ENCODE measurements at regions not wholly inside any gene's neighbourhood (a gene's known extent, or its start where the extent isn't known, plus 50 kb on each side); places are given as distances from the start of the nearest gene placed in this dataset.

DNA sequence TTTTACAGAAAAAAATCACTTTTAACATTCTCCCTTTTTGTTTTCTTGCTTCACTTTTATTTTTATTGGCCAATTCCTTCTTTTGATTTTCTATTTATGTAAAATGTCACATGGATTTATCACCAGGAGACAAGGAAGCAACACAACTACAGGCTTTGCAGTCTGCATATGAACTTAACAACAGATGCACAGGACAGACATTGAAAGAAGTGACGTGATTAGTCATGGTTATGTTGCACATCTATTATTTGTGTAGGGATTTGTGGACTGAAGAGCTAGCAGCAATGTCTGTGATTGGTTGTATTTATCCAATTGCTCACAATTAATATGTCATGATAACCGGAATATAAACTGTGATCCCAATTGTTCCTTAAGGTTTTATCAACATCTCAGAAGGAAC is 147.8 kb upstream of the KLF3 start:
- Histone ChIP-seq H2AFZ (ENCODE audit: low read depth, low read length, poor library complexity, severe bottlenecking) (no peak overlapping the region), H3K9ac (ENCODE audit: low read length) (no peak overlapping the region), H3K4me3 (replicated peaks in 1 of 2; ENCODE audit: low read depth in 1 of 2, low read length in 2 of 2) (no peak overlapping the region), H3K9me2 (ENCODE audit: insufficient read depth) (no peaks in the 10 kb centered on the region), H3K27me3 (ENCODE audit: insufficient read depth, low read length) (no peaks in the 10 kb centered on the region), H3K27ac (ENCODE audit: low read depth, low read length) (no peak overlapping the region), H3K4me1 (ENCODE audit: control insufficient read depth in 1 of 2, insufficient read depth in 2 of 2, low read length in 2 of 2) (no peaks in the 10 kb centered on the region), H3K4me2 (ENCODE audit: low read length) (no peak overlapping the region), H3K79me2 (ENCODE audit: insufficient read depth, low read length) (no peaks in the 10 kb centered on the region), H4K20me1 (ENCODE audit: insufficient read depth) (no peaks in the 10 kb centered on the region), H3K36me3 (ENCODE audit: control insufficient read depth in 1 of 2, insufficient read depth in 2 of 2, low read length in 2 of 2) (no peaks in the 10 kb centered on the region), H3K9me3 (ENCODE audit: control insufficient read depth in 1 of 2, insufficient read depth in 1 of 2, low read depth in 1 of 2, low read length in 2 of 2) (no peaks in the 10 kb centered on the region)
- no peak for ATAC-seq
- ChIA-PET POLR2A (no interaction called here), RAD21 (ENCODE audit: low non-redundant PET in 1 of 2, low total read pairs in 2 of 2, uncharacterized antibody in 2 of 2, unreplicated experiment in 2 of 2) (no interaction called here), CTCF (no interaction called here)
- no TSS peak for BruUV-seq (replicated peaks)
- no peak for DNase-seq (ENCODE audit: low read depth, low spot score)
- intact Hi-C loops (cut with micrococcal nuclease), result no loop called here
- TF ChIP-seq, protein P1, sequence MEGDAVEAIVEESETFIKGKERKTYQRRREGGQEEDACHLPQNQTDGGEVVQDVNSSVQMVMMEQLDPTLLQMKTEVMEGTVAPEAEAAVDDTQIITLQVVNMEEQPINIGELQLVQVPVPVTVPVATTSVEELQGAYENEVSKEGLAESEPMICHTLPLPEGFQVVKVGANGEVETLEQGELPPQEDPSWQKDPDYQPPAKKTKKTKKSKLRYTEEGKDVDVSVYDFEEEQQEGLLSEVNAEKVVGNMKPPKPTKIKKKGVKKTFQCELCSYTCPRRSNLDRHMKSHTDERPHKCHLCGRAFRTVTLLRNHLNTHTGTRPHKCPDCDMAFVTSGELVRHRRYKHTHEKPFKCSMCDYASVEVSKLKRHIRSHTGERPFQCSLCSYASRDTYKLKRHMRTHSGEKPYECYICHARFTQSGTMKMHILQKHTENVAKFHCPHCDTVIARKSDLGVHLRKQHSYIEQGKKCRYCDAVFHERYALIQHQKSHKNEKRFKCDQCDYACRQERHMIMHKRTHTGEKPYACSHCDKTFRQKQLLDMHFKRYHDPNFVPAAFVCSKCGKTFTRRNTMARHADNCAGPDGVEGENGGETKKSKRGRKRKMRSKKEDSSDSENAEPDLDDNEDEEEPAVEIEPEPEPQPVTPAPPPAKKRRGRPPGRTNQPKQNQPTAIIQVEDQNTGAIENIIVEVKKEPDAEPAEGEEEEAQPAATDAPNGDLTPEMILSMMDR (IDR thresholded peaks at IDR 0.05 in 2 of 3, conservative IDR thresholded peaks at IDR 0.05 in 1 of 3; ENCODE audit: borderline replicate concordance in 1 of 3, insufficient read depth in 1 of 3, low read depth in 2 of 3, low read length in 2 of 3), result no peak
- TF ChIP-seq ZFX (IDR thresholded peaks at IDR 0.05), result no peak
- TF ChIP-seq SRF (IDR thresholded peaks at IDR 0.05; ENCODE audit: low read depth), result no peak

DNA sequence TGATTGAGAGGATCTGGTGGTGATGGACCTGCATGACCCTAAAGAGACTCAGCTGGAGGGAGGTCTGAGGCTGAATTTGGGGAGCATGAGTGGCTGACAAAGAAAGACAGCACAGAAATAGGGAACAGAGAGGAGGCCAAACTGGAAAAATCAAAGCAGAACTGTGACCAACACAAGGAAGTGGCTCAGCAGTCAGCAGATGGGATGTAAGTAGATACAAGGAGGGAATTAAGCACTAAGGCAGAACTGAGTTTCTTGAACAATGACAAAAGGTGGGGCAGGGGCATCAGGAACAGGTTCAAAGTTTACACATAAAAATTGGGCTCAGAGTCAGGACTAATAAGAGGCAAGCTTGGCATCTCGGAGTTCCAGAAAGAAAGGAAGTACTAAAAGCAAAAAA is 144.3 kb upstream of the KLF3 start:
- no peaks in the 10 kb centered on the region for H3K27me3 ChIP-seq (ENCODE audit: insufficient read depth, low read length)
- H3K9me3 ChIP-seq (ENCODE audit: control insufficient read depth in 1 of 2, insufficient read depth in 1 of 2, low read depth in 1 of 2, low read length in 2 of 2), result no peaks in the 10 kb centered on the region
- H3K27ac ChIP-seq (ENCODE audit: low read depth, low read length), result no peak overlapping the region
- no peaks in the 10 kb centered on the region for H3K9me2 ChIP-seq (ENCODE audit: insufficient read depth)
- no peaks in the 10 kb centered on the region for H4K20me1 ChIP-seq (ENCODE audit: insufficient read depth)
- H3K36me3 ChIP-seq (ENCODE audit: control insufficient read depth in 1 of 2, insufficient read depth in 2 of 2, low read length in 2 of 2), result no peaks in the 10 kb centered on the region
- no peaks in the 10 kb centered on the region for H3K79me2 ChIP-seq (ENCODE audit: insufficient read depth, low read length)
- DNase-seq (ENCODE audit: low read depth, low spot score) (no peak), ATAC-seq (no peak)
- H3K4me1 ChIP-seq (ENCODE audit: control insufficient read depth in 1 of 2, insufficient read depth in 2 of 2, low read length in 2 of 2), result no peaks in the 10 kb centered on the region
- BruUV-seq (replicated peaks), result no TSS peak
- ChIA-PET CTCF (no interaction called here), POLR2A (no interaction called here), RAD21 (ENCODE audit: low non-redundant PET in 1 of 2, low total read pairs in 2 of 2, uncharacterized antibody in 2 of 2, unreplicated experiment in 2 of 2) (no interaction called here)
- no peak overlapping the region for H3K4me2 ChIP-seq (ENCODE audit: low read length)
- H3K4me3 ChIP-seq (replicated peaks in 1 of 2; ENCODE audit: low read depth in 1 of 2, low read length in 2 of 2), result no peak overlapping the region
- intact Hi-C loops (cut with micrococcal nuclease), result no loop called here
- no peak overlapping the region for H3K9ac ChIP-seq (ENCODE audit: low read length)
- H2AFZ ChIP-seq (ENCODE audit: low read depth, low read length, poor library complexity, severe bottlenecking), result no peak overlapping the region
- no peak for TF ChIP-seq RAD21 (IDR thresholded peaks at IDR 0.05; ENCODE audit: low read depth)
- no peak for TF ChIP-seq MAX (IDR thresholded peaks at IDR 0.05)
- TF ChIP-seq, protein P2, sequence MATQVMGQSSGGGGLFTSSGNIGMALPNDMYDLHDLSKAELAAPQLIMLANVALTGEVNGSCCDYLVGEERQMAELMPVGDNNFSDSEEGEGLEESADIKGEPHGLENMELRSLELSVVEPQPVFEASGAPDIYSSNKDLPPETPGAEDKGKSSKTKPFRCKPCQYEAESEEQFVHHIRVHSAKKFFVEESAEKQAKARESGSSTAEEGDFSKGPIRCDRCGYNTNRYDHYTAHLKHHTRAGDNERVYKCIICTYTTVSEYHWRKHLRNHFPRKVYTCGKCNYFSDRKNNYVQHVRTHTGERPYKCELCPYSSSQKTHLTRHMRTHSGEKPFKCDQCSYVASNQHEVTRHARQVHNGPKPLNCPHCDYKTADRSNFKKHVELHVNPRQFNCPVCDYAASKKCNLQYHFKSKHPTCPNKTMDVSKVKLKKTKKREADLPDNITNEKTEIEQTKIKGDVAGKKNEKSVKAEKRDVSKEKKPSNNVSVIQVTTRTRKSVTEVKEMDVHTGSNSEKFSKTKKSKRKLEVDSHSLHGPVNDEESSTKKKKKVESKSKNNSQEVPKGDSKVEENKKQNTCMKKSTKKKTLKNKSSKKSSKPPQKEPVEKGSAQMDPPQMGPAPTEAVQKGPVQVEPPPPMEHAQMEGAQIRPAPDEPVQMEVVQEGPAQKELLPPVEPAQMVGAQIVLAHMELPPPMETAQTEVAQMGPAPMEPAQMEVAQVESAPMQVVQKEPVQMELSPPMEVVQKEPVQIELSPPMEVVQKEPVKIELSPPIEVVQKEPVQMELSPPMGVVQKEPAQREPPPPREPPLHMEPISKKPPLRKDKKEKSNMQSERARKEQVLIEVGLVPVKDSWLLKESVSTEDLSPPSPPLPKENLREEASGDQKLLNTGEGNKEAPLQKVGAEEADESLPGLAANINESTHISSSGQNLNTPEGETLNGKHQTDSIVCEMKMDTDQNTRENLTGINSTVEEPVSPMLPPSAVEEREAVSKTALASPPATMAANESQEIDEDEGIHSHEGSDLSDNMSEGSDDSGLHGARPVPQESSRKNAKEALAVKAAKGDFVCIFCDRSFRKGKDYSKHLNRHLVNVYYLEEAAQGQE (IDR thresholded peaks at IDR 0.05; ENCODE audit: low read depth), result no peak
- TF ChIP-seq TCF7L2 (IDR thresholded peaks at IDR 0.05; ENCODE audit: borderline replicate concordance, extremely low read depth, insufficient read depth, insufficient read length), result no peak
- no peak for TF ChIP-seq EZH2phosphoT487 (IDR thresholded peaks at IDR 0.05; ENCODE audit: borderline replicate concordance)
- no peak for TF ChIP-seq SP1 (IDR thresholded peaks at IDR 0.05; ENCODE audit: low read depth)
- TF ChIP-seq POLR2A (IDR thresholded peaks at IDR 0.05; ENCODE audit: borderline replicate concordance, extremely low read depth, insufficient read depth, insufficient read length), result no peak
- TF ChIP-seq, protein P1 (IDR thresholded peaks at IDR 0.05 in 2 of 3, conservative IDR thresholded peaks at IDR 0.05 in 1 of 3; ENCODE audit: borderline replicate concordance in 1 of 3, insufficient read depth in 1 of 3, low read depth in 2 of 3, low read length in 2 of 3), result no peak
- TF ChIP-seq ZNF274 (IDR thresholded peaks at IDR 0.05; ENCODE audit: low read depth, low read length), result no peak
- TF ChIP-seq FOSL1 (IDR thresholded peaks at IDR 0.05; ENCODE audit: low read depth), result no peak
- no peak for TF ChIP-seq EZH2 (IDR thresholded peaks at IDR 0.05)
- no peak for TF ChIP-seq EGR1 (IDR thresholded peaks at IDR 0.05; ENCODE audit: low read depth)
